ENCODE measurements at regions not wholly inside any gene's neighbourhood (a gene's known extent, or its start where the extent isn't known, plus 50 kb on each side); places are given as distances from the start of the nearest gene placed in this dataset.

DNA sequence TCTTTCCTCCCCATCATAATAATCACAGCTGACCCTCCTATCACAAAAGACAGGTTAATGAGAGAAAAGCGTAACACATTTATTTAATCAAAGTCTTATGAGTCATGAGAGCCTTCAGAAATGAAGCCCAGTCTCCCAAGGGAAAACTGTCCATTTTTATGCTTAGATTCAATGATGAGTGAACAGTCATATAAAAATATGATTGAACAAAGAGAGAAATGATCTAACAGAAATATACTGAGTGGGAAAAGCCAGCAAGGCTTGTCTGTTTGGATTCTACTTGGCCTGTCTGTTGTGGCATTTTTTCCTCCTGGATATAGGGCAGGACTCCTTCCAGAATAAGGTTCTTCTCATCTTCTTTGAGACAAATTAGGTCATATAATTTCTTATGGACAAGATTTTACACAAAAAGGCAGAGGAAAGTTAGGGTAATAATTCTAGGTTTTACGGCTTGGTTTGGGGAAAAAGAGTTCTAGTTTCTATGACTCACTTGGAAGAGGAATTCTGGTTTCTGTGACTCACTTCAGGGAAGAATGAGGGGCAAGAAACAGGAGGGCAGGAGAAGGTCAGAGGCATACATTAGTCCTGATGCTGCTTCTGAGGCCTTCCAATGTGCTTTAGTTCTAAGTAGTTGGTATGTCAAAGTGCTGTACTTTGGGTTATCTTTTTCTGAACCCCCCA lies 534.2 kb downstream of the ZIC1 start:
- H3K27ac ChIP-seq, result no peak overlapping the region
- no peaks in the 10 kb centered on the region for H3K9me3 ChIP-seq
- 85 to 96% methylated on average over 2 of the region's 2 CpGs for WGBS, 2 donors
- TF ChIP-seq CTCF (IDR thresholded peaks at IDR 0.05) (no peak), POLR2A (IDR thresholded peaks at IDR 0.05) (no peak)
- H3K27me3 ChIP-seq, result no peaks in the 10 kb centered on the region
- no peaks in the 10 kb centered on the region for H3K4me1 ChIP-seq
- no peak for DNase-seq
- H3K36me3 ChIP-seq (ENCODE audit: low read depth, missing control alignments), result no peaks in the 10 kb centered on the region
- intact Hi-C loops (cut with DNase I; ENCODE audit: low total_unique reads), result no loop called here
- H3K4me3 ChIP-seq, result no peak overlapping the region

GRCh38 chr3:147945968-147946519 lies 536.9 kb downstream of the ZIC1 start:
- 11 to 26% methylated on average over 4 of the region's 4 CpGs for WGBS, 2 donors
- no peaks in the 10 kb centered on the region for H3K9me3 ChIP-seq
- H3K27ac ChIP-seq, result peak overlapping the region in 1 of 2 donors; percentile 57
- no peaks in the 10 kb centered on the region for H3K4me1 ChIP-seq
- DNase-seq, result peak; percentile 32
- TF ChIP-seq POLR2A (IDR thresholded peaks at IDR 0.05), result no peak
- peak in 2 of 3 experiments; percentile 38 to 51 for TF ChIP-seq CTCF (IDR thresholded peaks at IDR 0.05)
- H3K36me3 ChIP-seq (ENCODE audit: low read depth, missing control alignments), result no peaks in the 10 kb centered on the region
- H3K4me3 ChIP-seq, result peak overlapping the region in 1 of 2 donors; percentile 12
- intact Hi-C loops (cut with DNase I; ENCODE audit: low total_unique reads), result no loop called here
- no peaks in the 10 kb centered on the region for H3K27me3 ChIP-seq

DNA sequence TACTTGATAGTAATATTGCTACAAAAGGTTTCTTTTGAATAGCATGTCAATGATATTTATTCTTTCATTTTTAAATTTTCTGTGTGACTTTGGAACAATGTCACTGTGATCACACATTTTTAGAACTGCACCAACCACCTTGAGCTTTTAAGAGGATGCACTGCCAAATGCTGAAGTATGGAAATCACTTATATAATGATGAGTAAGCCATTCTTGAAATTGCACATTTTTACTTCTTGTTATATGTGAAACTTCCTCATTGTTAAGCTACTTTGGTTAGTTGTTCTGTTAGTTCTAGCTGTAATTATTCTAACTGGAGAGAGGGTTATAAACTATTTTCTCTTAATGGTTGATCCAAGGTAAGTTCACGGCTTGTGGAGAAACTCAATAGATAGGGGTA lies 547.5 kb downstream of the ZIC1 start:
- Histone ChIP-seq H3K27me3 (no peaks in the 10 kb centered on the region), H3K4me3 (no peak overlapping the region), H3K36me3 (ENCODE audit: low read depth, missing control alignments) (no peaks in the 10 kb centered on the region), H3K9me3 (no peaks in the 10 kb centered on the region), H3K4me1 (no peaks in the 10 kb centered on the region), H3K27ac (no peak overlapping the region)
- intact Hi-C loops (cut with DNase I; ENCODE audit: low total_unique reads), result no loop called here
- 76 to 90% methylated on average over 1 of the region's 1 CpG for WGBS, 2 donors
- no peak for DNase-seq
- TF ChIP-seq CTCF (IDR thresholded peaks at IDR 0.05) (no peak), POLR2A (IDR thresholded peaks at IDR 0.05) (no peak)

DNA sequence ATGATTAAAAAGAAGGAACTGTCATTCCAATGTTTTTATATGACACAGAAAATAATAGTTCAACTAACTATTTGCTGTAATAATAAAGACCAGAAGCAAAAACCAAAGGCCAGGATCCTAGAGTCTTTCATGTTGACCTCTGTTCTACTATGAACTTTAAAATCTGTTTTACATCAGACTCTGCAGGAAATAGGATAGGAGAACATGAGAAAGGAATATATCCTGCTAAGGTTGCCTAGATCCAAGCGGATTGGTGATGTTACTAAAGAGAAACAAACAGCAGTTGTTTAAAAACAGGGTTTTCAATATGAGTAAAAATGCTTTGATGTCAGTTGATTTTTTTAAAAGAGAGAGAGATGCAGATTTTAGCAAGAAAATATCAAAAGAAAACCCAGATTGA lies 549.6 kb downstream of the ZIC1 start:
- Histone ChIP-seq H3K4me1 (no peaks in the 10 kb centered on the region), H3K9me3 (no peaks in the 10 kb centered on the region), H3K4me3 (no peak overlapping the region), H3K27ac (no peak overlapping the region), H3K27me3 (no peaks in the 10 kb centered on the region), H3K36me3 (ENCODE audit: low read depth, missing control alignments) (no peaks in the 10 kb centered on the region)
- no peak for DNase-seq
- TF ChIP-seq POLR2A (IDR thresholded peaks at IDR 0.05) (no peak), CTCF (IDR thresholded peaks at IDR 0.05) (no peak)
- intact Hi-C loops (cut with DNase I; ENCODE audit: low total_unique reads), result no loop called here
- 79 to 93% methylated on average over 1 of the region's 1 CpG for WGBS, 2 donors

DNA sequence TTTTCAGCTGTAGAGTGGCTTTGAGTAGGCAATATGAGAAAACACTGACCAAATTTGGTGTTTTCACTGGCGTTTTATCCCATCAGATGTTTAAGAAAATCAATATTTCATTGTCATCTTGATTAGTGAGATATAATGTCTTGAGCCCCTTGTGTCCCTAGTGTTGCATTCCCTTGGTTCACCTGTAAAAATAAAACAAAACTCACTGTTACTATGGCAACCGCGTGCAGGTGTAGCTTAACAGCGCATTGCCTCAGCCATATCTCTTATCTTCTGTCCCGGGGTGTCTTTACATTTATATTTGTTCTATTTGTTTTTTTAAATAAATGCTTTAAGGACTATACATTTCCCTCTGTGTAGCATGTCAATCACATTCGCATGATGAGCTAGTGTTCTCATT lies 551.6 kb downstream of the ZIC1 start:
- Histone ChIP-seq H3K27me3 (no peaks in the 10 kb centered on the region), H3K9me3 (no peaks in the 10 kb centered on the region), H3K4me1 (no peaks in the 10 kb centered on the region), H3K27ac (no peak overlapping the region), H3K4me3 (no peak overlapping the region), H3K36me3 (ENCODE audit: low read depth, missing control alignments) (no peaks in the 10 kb centered on the region)
- TF ChIP-seq CTCF (IDR thresholded peaks at IDR 0.05), result no peak
- no peak for TF ChIP-seq POLR2A (IDR thresholded peaks at IDR 0.05)
- intact Hi-C loops (cut with DNase I; ENCODE audit: low total_unique reads), result no loop called here
- WGBS, 2 donors, result 70 to 76% methylated on average over 6 of the region's 6 CpGs
- no peak for DNase-seq
